Smooth muscle cell (in vitro differentiated cells): ENCODE measurements at regions not wholly inside any gene's neighbourhood (a gene's known extent, or its start where the extent isn't known, plus 50 kb on each side); places are given as distances from the start of the nearest gene placed in this dataset.

Experiments
- DNase-seq: peaks from one replicate; lab custom pipeline; 2025; ENCODE audit not compliant: unreplicated experiment; lab: John Stamatoyannopoulos, UW
- H2AFZ ChIP-seq: fragments of 200-600 bp; sonication (generic); 2 replicates; pipeline ENCODE4 v1.6.0; 2016; ENCODE audit warnings: antibody characterized with exemption, low read depth, mild to moderate bottlenecking
- H3F3A ChIP-seq: fragments of 200-600 bp; sonication (generic); 2 replicates; pipeline ENCODE4 v1.6.0; 2017; ENCODE audit warnings: antibody characterized with exemption, low read depth
- H3K27ac ChIP-seq: fragments of 200-600 bp; sonication (generic); 2 replicates; pipeline ENCODE4 v1.5.1; 2016; ENCODE audit warnings: low read depth, mild to moderate bottlenecking
- H3K27me3 ChIP-seq: fragments of 200-600 bp; sonication (generic); 2 replicates; pipeline ENCODE4 v1.6.1; 2016; ENCODE audit warnings: low read depth, mild to moderate bottlenecking
- H3K36me3 ChIP-seq: fragments of 200-600 bp; sonication (generic); 2 replicates; pipeline ENCODE4 v1.5.1; 2016; ENCODE audit warnings: low read depth
- H3K4me1 ChIP-seq: fragments of 200-600 bp; sonication (generic); 2 replicates; pipeline ENCODE4 v1.5.1; 2016; ENCODE audit warnings: low read depth
- H3K4me2 ChIP-seq: fragments of 200-600 bp; sonication (generic); 2 replicates; pipeline ENCODE4 v1.6.0; 2016; ENCODE audit warnings: mild to moderate bottlenecking
- H3K4me3 ChIP-seq: fragments of 200-600 bp; sonication (generic); 2 replicates; pipeline ENCODE4 v1.5.1; 2016; ENCODE audit warnings: mild to moderate bottlenecking
- H3K79me2 ChIP-seq: fragments of 200-600 bp; sonication (generic); 2 replicates; pipeline ENCODE4 v1.6.0; 2016; ENCODE audit warnings: low read depth, mild to moderate bottlenecking
- H3K9ac ChIP-seq: fragments of 200-600 bp; sonication (generic); 2 replicates; pipeline ENCODE4 v1.6.0; 2016; ENCODE audit warnings: low read depth
- H3K9me3 ChIP-seq: fragments of 200-600 bp; sonication (generic); replicated peaks from 2 replicates; pipeline ENCODE4 v1.5.1; 2016; ENCODE audit warnings: low read depth
- H4K20me1 ChIP-seq: fragments of 200-600 bp; sonication (generic); 2 replicates; pipeline ENCODE4 v1.6.0; 2016; ENCODE audit warnings: low read depth
- CTCF ChIP-seq: fragments of 200-600 bp; sonication (generic); IDR thresholded peaks from 2 replicates; pipeline ENCODE4 v1.5.1; 2017; ENCODE audit warnings: borderline replicate concordance, mild to moderate bottlenecking, antibody characterized with exemption; ENCODE audit not compliant: insufficient read depth, poor library complexity, severe bottlenecking
- WGBS: methylation state at CpG from one replicate; pipeline ENCODE4 v1.1.7; 2016; ENCODE audit warnings: low lambda C conversion rate; 5-methylcytosine and 5-hydroxymethylcytosine counted together

- no peak for TF ChIP-seq CTCF
- Histone ChIP-seq H2AFZ (no peak overlapping the region), H3K9ac (no peak overlapping the region), H3K4me1 (no peaks in the 10 kb centered on the region), H3K4me3 (no peak overlapping the region), H3K9me3 (no peaks in the 10 kb centered on the region), H3K79me2 (no peaks in the 10 kb centered on the region), H3F3A (no peaks in the 10 kb centered on the region), H4K20me1 (no peaks in the 10 kb centered on the region), H3K4me2 (no peak overlapping the region), H3K27me3 (no peaks in the 10 kb centered on the region), H3K27ac (no peak overlapping the region), H3K36me3 (no peaks in the 10 kb centered on the region)
- no peak for DNase-seq
- 93% methylated on average over 1 of the region's 1 CpG for WGBS
Observed at GRCh38 chr4:19314116-19314515, 937.6 kb upstream of the SLIT2 start.

GRCh38 chr4:19309378-19309777 lies 942.3 kb upstream of the SLIT2 start:
- no peaks in the 10 kb centered on the region for H3K9me3 ChIP-seq
- H4K20me1 ChIP-seq: no peaks in the 10 kb centered on the region
- no peak overlapping the region for H3K27ac ChIP-seq
- H3K4me2 ChIP-seq: no peak overlapping the region
- no peak overlapping the region for H3K4me3 ChIP-seq
- DNase-seq: no peak
- no peaks in the 10 kb centered on the region for H3K36me3 ChIP-seq
- H3K79me2 ChIP-seq: no peaks in the 10 kb centered on the region
- peak overlapping the region; percentile 23 for H2AFZ ChIP-seq
- H3K27me3 ChIP-seq: no peaks in the 10 kb centered on the region
- no peaks in the 10 kb centered on the region for H3F3A ChIP-seq
- 69% methylated on average over 2 of the region's 2 CpGs for WGBS
- TF ChIP-seq CTCF: peak; percentile 16
- no peak overlapping the region for H3K9ac ChIP-seq
- no peaks in the 10 kb centered on the region for H3K4me1 ChIP-seq

DNA sequence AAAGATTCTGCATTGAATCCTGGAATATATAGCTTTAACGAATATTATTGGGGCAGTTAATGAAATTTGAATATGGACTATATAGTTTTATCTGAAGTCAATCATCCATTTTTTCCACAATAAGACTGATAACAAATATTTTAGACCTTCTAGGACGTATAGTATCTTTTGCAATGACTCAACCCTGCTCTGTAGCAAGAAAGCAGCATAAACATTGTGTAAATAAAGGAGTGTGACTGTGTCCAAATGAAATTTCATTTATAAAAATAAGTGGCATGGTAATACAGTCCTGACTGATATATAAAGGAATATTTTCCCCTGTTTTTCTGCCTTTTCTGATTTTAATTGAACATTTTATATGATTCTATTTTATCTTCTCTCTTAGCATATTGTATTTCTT lies 947.7 kb upstream of the SLIT2 start:
- no peak overlapping the region for H2AFZ ChIP-seq
- TF ChIP-seq CTCF: no peak
- no peak overlapping the region for H3K4me3 ChIP-seq
- H3F3A ChIP-seq: no peaks in the 10 kb centered on the region
- H3K27ac ChIP-seq: no peak overlapping the region
- H3K4me1 ChIP-seq: no peaks in the 10 kb centered on the region
- 63% methylated on average over 2 of the region's 2 CpGs for WGBS
- no peaks in the 10 kb centered on the region for H3K27me3 ChIP-seq
- H3K79me2 ChIP-seq: no peaks in the 10 kb centered on the region
- H3K4me2 ChIP-seq: peak overlapping the region; percentile 31
- H3K9me3 ChIP-seq: no peaks in the 10 kb centered on the region
- no peak overlapping the region for H3K9ac ChIP-seq
- no peaks in the 10 kb centered on the region for H4K20me1 ChIP-seq
- DNase-seq: no peak
- no peaks in the 10 kb centered on the region for H3K36me3 ChIP-seq

GRCh38 chr4:19301527-19301926 lies 950.2 kb upstream of the SLIT2 start:
- Histone ChIP-seq H3K4me3 (no peak overlapping the region), H3K4me1 (no peaks in the 10 kb centered on the region), H3K79me2 (no peaks in the 10 kb centered on the region), H3K4me2 (peak overlapping the region; percentile 29), H3K9me3 (no peaks in the 10 kb centered on the region), H4K20me1 (no peaks in the 10 kb centered on the region), H3K27ac (peak overlapping the region; percentile 13), H3K9ac (no peak overlapping the region), H2AFZ (no peak overlapping the region), H3F3A (no peaks in the 10 kb centered on the region), H3K36me3 (no peaks in the 10 kb centered on the region), H3K27me3 (no peaks in the 10 kb centered on the region)
- DNase-seq: no peak
- no peak for TF ChIP-seq CTCF
- 64% methylated on average over 4 of the region's 4 CpGs for WGBS
